PC-3 (cell line): ENCODE measurements at regions not wholly inside any gene's neighbourhood (a gene's known extent, or its start where the extent isn't known, plus 50 kb on each side); places are given as distances from the start of the nearest gene placed in this dataset.

Experiments used
- CTCF ChIP-seq: fragments of 300-600 bp; sonication (generic); conservative IDR thresholded peaks from 2 replicates; pipeline ENCODE4 v1.5.1; 2017; ENCODE audit warnings: antibody characterized with exemption, low read depth, mild to moderate bottlenecking, low read length
- EZH2 ChIP-seq: fragments of 300-600 bp; sonication (generic); IDR thresholded peaks from one replicate; pipeline ENCODE4 v1.6.1; 2017; ENCODE audit warnings: antibody characterized with exemption, mild to moderate bottlenecking, low read length; ENCODE audit not compliant: unreplicated experiment
- EZH2phosphoT487 ChIP-seq: fragments of 300-600 bp; sonication (generic); IDR thresholded peaks from 2 replicates; pipeline ENCODE4 v1.6.1; 2018; ENCODE audit warnings: mild to moderate bottlenecking, antibody characterized with exemption, low read length, borderline replicate concordance

- no peak for TF ChIP-seq CTCF
- TF ChIP-seq EZH2: no peak
- TF ChIP-seq EZH2phosphoT487: no peak
Measured at GRCh38 chr12:40522837-40523236, 169.4 kb upstream of the CNTN1 start.
